LoVo (cell line): ENCODE measurements at regions not wholly inside any gene's neighbourhood (a gene's known extent, or its start where the extent isn't known, plus 50 kb on each side); places are given as distances from the start of the nearest gene placed in this dataset.
"Not testable (repeated sequence)": the region's sequence is repeated elsewhere in the genome, so short reads cannot be mapped to it uniquely, and the experiment has no call there.

Experiments
- DNase-seq: peaks from one replicate; pipeline ENCODE4 v3.0.0-alpha.2; 2016; ENCODE audit warnings: low spot score

DNA sequence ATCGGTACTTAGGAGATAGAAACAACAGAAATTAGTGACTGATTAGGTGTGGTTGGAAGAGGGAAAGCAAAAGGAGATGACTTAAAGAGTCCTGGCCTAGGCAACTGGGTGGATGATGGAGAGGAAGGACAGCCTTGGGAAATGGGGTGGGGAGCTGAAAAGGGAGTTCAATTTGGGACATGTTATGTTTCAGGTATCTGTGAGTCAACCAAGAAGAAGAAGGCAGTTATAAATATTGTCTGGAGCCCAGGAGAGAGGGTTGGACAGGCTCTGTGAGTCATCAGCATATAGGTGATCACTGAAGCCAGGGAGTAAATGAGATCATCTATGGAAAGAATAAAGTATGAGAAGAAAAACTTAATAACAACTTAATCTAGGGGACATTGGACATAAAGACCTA is 357.7 kb downstream of the NPR3 start:
- no peak for DNase-seq

DNA sequence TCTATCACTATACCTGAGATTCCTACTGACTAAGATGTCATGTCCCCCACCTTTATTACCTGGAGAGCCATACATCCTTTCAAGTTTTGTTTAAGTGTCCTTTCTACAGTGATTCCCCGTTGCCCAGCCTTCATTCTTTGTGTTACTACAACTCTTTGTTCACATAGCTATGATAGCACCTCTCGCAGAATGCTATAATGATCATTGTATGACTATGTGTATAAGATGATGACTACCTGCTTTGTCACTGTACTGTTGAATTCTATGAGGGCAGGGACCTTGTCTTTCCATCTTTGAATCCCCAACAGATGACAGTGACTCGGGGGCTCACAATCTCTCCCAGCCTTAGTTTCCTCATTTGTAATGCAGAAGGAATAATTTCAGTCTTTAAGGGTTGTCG is 361.2 kb downstream of the NPR3 start:
- DNase-seq, result no peak

DNA sequence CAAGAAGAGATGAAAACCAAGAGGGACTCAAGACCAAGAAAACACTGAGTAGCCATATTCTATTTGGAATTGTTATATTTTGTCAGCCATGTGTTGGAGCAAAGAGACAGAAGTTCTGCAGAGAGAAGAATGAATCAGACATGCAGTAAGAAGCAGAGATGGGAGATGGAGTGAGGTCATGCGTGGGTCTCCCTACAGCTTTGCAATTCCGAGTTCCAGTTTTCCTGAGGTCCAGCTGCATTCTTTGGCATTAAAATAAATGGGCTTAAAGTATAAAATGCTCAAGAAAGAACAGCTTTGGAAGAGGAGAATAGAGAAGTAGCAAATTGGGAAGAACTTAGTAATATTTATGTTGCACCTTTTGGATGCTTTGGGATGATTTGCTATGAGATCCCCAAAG is 361.6 kb downstream of the NPR3 start:
- DNase-seq, result no peak

DNA sequence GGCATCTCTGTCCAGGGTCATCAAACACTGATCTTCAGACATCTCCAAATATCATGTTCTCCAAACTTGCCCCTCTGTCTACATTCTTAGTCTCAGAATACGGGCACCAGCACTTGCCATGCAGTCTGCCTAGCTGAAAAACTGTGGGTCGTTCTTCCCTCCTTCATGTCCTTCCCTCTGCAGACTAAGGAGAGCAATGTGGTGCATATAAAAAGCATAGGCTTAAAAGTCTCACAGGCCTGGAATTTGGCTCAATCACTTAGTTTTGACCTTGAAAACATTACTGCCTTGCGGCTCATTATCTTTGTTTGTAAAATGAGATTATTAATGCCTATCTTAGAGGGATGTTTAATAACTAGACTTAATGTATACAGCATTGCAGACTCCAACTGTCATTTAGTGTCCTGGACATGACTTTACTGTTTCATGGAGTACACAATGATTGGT is 362.8 kb downstream of the NPR3 start:
- no peak for DNase-seq

DNA sequence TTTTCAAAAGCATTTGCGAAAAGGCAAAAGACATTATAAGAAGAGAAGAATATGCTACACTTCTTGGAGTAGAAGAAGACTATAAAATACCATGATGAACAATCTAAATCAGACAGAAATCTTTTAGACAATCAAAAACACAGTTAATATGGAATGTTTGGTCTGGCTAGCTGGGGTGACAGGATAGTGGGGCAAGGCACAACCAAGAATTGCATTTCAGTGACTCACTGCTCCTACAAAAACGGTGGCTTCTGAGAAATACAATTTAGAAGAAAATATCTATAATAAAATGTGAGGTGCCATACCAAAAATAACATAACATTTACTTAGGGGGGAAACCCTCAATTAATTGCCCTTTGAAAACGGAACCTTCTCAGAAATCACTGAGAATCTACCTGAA is 363.4 kb downstream of the NPR3 start:
- DNase-seq, result no peak

DNA sequence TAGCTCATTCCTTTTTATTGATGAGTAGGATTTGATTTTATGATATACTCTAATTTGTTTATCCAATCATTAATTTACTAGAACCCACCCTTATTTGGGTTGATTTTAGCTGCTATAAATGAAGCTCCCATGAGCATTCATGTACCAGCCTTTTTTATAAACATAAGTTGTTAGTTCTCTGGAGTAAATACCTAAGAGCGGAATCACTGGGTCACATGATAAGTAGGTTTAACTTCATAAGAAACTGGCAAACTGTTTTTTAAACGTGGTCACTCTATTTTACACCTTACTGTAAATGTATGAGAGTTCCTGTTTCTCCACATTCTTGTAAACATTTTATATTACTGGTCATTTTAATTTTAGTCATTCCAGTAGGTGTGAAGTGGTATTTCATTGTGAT is 364.6 kb downstream of the NPR3 start:
- no peak for DNase-seq

DNA sequence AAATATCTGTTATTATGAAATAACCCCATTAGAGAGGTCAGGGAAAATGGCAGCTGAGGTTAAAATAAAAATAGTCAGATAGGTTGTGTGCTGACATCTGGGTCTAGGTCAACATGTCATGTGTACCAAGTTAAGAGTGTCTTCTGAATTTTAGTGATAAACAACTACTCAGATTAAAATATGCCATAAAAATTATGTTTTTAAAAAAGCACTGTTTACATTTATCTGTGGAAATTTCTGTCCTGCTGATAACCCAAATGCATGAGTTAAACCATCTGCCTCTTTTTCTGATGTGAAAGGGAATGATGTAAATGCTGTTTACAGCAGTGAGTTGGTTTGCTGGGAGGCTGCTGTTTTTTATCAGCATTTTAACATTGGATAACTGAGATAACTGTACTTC is 361.2 kb upstream of the TARS1 start:
- no peak for DNase-seq

DNA sequence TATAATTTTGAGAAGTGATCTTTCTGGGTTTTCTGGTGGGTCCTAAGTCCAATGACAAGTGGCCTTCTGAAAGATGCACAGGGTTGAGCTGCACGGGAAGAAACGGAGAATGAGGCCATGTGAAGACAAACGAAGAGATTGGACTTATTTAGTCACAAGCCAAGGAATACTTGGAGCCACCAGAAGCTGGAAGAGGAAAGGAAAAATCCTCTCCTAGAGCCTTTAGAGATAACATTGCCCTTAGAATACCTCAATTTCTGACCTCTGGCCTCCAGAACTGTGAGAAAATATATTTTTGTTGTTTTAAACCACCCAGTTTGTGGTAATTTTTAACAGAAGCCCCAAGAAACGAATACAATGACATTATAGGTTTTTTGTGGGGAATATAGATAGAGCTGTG is 360.5 kb upstream of the TARS1 start:
- no peak for DNase-seq

DNA sequence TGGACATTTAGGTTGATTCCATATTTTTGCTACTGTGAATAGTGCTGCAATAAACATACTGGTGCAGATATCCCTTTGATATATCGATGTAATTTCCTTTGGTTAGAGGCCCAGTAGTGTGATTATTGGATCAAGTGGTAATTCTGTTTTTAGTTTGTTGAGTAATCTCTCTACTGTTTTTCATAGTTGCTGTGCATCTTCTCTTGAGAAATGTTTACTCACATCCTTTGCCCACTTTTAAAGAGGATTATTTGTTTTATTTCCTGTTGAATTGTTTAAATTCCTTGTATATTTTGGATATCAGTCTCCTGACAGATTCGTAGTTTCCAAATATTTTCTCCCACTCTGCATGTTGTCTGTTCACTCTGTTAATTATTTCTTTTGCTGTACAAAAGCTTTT is 352.6 kb upstream of the TARS1 start:
- no peak for DNase-seq

DNA sequence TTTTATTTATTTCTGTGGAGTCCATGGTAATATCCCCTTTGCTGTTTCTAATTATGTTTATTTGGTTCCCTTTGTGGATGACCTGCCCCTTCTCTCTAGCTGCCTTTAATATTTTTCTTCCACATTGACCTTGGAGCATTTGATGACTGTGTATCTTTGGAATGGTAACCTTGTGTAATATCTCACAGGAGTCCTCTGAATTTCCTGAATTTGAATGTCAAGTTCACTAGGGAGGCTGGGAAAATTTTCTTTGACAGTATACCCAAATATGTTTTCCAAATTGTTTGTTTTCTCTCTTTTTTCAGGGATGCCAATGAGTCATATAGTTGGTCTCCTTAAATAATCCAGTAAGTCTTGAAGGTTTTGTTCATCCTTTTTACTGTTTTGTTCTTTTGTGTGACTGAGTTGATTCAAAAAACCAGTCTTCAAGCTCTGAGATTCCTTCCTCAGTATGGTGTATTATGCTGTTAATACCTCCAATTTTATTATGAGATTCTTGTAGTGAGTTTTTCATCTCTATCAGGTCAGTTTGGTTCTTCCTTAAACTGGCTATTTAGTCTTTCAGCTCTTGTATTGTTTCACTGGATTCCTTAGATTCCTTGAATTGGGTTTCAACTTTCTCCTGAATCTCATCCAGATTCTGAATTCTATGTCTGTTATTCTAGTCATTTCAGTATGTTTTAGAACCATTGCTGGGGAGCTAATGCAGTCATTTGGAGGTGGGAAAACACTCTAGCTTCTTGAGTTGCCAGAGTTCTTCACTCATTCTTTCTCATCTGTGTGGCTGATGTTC is 349.0 kb upstream of the TARS1 start:
- DNase-seq, result no peak

DNA sequence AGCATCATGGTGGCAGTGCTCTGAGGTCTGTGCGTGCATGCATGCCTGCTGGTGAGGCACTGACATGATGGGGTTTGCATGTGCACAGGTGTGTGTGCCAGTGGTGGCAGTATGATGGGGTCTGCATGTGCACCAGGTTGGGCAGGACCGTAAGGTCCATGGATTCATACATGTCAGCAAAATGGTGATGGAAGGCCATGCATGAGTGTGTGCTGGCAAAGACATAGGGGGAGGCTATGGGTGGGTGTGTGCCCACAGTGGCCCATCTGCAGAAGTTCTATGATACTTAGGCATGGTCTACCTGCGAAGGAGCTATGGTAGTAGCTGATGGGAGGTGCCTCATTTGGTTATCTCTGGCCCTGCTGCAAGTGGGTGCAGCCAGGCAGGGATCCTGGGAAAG is 348.0 kb upstream of the TARS1 start:
- no peak for DNase-seq

DNA sequence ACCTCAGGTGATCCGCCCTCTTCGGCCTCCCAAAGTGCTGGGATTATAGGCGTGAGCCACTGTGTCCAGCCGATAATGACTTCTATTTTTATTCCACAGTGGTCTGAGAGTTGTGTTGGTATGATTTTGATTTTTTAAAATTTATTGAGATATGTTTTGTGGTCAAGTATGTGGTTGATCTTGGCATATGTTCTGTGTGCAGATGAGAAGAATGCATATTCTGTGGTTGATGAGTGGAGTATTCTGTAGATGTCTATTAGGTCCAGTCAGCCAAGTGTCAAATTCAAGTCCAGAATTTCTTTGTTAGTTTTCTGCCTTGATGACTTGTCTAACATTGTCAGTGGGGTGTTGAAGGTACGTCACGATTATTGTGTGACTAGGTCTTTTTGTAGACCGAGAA is 338.2 kb upstream of the TARS1 start:
- DNase-seq, result no peak

DNA sequence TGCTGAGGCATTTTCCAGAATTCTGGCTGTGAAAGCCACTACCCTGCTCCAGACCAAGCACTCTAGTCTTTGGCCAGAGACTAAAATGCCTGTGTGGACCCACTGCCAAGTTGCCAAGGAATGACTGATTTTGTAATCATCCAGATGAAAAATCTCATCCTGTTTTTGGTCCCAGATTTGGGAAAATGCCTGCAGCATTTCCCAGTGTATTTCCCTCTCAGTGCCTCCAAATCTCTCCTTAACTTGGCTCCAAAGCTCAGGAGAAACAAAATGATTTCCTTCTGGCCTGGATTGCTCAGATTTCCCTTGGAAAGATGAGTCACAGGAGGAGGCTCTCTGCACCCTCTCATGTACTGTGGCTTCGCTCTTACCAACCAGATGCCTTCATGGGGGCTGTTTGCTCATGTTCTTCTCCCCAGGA is 335.2 kb upstream of the TARS1 start:
- no peak for DNase-seq

DNA sequence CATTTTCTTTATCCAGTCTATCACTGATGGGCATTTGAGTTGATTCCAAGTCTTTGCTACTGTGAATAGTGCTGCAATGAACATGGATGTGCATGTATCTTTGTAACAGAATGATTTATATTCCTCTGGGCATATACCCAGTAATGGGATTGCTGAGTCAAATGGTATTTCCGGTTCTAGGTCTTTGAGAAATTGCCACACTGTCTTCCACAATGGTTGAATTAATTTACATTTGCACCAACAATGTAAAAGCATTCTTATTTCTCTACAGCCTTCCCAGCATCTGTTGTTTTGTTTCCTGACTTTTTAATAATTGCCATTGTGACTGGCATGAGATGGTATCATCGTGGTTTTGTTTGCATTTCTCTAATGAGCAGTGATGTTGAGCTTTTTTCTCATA is 330.3 kb upstream of the TARS1 start:
- DNase-seq, result not testable (repeated sequence)

DNA sequence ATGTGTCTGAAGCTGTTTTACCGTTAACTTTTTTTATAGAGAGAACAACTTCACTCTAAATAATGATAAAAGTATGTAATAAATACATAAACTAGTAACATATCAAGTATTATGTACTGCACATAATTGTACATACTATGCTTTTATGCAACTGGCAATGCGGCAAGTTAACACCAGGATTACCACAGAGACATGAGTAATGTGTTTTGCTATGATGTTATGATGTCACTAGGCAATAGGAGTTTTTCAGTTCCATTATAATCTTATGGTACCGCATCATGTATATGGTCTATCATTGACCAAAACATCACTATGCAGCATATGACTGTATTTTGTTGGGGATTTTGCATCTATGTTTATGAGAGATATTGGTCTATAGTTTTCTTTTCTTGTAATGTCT is 326.4 kb upstream of the TARS1 start:
- no peak for DNase-seq

DNA sequence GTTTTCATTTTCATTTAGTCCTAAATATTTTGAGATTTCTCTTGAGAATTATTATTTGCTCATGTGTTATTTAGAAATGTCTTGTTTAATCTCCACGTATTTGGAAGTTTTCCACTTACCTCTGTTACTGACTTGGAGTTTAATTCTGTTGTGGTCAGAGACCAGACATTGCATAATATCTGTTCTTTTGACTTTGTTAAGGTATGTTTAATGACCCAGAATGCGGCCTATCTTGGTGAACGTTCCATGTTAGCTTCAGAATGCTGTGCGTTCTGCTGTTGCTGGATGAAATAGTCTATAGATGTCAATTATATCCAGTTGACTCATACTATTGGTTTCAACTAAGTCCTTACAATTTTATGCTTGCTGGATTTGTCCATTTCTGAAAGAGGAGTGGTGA is 325.3 kb upstream of the TARS1 start:
- no peak for DNase-seq

DNA sequence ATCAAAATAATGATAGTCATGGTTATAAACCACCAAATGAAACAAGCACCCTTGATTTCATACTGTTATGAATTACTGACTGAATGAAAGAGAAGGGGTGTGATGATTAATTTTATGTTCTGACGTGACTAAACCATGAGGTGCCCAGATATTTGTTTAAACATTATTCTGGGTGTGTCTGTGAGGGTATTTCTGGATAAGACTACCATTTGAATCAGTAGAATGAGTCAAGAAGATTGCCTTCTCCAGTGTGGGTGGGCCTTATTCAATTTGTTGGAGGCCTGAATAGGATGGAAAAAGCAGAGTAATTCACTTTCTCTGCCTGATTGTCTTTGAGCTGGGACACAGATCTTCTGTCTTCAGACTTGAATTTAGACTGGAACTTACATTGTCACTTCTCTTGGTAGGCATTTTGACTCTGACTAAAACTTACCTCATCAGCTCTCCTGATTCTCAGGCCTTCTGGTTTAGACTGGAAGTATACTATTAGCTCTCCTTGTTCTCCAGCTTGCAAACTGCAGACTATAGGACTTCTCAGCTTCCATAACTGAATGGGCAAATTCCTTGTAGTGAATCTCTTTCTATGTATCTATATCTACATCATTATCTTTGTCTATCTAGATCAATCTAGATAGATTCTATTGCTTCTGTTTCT is 321.9 kb upstream of the TARS1 start:
- no peak for DNase-seq

DNA sequence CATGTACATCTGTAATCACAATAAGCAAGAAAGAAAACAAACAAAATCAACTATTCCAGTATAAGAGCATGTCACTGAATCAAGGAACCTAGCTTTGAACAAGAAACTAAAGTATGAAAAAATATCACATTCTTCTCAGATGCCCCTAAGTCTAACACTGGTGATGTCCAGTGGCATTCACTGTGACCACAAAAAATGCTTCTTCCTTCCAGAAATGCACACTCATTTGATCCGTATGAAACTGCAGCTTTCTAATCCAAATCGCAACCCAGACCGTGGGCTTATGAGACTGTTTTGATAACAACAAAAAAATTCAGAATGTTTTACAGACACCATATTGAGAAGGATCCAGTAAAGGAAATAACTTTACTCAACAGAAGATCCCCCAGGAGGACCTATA is 320.1 kb upstream of the TARS1 start:
- DNase-seq, result no peak

DNA sequence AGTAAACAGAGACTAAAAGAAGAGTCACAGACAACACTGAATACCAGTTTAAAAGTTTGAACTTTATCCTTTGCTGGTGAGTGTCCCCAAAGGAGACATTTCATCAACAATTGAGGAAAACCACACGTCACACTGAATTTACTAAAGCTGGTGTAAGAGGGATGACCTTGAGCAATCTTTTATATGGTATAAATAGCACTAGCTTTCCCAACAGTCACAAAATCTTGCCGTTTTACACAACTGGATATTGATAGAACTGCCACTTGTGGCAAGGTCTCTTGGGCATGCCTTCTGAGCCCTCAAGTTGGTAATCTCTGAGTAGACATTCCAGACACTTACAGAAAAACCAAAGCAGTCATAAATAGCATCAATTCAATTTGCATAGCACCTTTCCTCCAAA is 311.5 kb upstream of the TARS1 start:
- no peak for DNase-seq

DNA sequence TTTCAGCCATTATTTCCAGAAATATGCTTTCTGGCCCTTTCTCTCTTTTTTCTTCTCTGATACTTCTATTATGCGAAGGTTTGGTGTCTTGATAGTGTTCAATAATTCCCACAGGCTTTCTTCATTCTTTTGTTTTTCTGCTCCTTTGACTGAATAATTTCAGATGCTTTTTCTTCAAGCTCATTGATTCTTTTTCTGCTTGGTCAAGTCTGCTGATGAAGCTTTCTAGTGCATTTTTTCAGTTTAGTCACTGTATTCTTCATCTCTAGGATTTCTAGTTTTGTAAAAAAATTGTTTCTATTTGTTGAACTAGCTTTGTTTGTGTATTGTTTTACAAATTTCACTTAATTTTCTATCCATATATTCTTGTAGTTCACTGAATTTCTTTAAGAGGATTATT is 304.0 kb upstream of the TARS1 start:
- no peak for DNase-seq

DNA sequence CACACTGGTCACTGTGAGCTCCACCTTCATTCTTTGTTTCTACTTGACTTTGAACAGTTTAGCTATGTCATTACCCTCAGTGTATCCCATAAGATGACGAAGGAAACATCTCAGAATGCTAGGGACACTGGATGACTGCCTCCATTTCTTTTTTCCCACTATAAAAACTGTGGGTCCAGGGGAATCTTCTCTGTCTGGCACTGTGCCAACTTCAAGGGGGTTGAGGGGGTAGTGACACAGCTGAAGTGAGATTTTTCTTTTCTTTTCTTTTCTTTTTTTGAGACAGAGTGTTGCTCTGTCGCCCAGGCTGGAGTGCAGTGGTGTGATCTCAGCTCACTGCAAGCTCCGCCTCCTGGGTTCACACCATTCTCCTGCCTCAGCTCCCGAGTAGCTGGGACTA is 302.6 kb upstream of the TARS1 start:
- DNase-seq, result not testable (repeated sequence)

DNA sequence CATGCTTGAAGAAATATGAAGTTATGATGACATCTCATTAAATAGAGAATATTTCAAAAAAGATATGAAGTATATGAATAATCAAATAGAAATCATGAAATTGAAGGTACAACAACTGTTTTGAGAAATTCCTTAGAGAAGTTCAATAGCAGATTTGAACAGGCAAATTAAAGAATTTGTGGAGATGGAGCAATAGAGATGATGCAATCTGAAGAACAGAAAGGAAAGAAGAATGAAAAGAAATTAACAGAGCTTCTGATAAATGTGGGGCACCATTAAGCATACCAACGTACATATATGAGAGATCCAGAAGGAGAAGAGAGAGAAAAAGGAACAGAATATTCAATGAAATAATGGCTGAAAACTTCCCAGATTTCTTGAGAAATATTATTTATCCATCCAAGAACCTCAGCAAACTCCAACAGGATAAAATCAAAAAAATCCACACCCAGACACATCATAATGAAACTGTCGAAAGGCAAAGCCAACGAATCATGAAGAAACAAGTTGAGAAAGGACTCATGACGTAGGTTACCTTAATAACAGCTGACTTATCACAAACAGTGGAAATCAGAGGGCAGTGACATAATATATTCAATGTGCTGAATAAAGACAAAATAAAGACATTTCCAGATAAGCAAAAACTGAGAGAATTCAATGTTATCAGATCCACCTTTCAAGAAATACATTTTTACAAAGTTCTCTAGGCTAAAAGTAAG is 297.2 kb upstream of the TARS1 start:
- no peak for DNase-seq

DNA sequence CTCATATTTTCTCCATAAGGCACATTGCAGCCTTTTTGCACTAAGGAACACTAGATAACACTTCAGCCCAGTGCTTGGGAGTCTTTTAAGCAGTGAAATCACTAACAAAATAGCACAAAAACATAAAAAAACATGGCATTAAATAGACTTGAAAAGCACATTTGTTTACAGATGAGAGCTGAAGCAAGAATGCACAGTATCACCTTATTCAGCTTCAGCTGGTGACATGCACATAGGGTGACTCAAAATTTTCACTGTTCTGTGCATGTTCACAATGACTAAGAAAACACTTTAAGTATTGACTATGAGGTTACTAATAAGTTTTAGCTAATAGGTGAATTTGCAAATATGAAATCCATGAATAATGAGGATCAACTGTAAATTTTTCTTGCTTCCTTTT is 293.9 kb upstream of the TARS1 start:
- no peak for DNase-seq
